Activated CD4-positive, alpha-beta T cell treated with anti-CD3 and anti-CD28 coated beads, Interleukin-10, Interleukin-2, amounts not matched to agents 100 ng/mL and 50 ng/mL, durations not matched to agents 16 hours and 8 hours (primary cell): ENCODE measurements at regions not wholly inside any gene's neighbourhood (a gene's known extent, or its start where the extent isn't known, plus 50 kb on each side); places are given as distances from the start of the nearest gene placed in this dataset.

ENCODE experiments used
- DNase-seq: peaks from one replicate; pipeline ENCODE4 v3.0.0-alpha.2; 2020

DNA sequence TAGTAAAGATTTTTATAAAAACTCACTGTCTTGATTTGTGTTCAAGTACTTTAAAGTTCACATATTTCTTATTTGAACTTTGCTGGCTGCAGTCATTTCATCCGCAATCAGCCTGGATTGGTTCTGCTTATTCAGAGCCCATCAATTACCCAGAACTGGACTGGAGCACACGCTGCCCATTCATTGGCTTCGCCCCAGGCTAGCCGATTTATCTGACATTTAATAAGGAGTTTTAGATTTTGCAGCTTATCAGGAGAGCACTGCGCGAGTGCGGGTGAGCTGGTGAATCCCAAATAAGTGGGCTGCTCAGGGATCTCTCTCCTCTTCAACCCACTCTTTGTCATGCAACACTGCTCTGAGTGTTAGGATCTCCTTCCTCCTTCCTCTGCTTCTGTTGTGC is 166.0 kb upstream of the GPR26 start:
- no peak for DNase-seq

DNA sequence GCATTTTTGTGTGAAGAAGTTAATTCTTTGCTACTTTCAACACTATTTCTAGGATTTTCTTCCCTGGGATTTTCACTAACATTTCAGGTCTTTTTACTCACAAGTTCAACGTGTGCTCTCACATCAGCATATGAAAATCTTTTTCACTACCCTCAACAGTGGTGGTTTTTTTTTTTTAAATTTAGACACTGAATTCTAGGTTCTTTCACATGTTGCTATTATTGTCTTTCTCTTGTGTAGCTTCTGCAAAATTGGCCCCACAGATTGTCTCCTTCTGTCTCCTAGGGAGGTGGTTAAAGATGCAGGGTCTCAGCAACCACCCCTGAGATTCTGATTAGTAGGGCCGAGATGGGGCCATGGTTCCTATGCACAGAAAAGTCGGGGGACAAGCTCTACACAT is 165.0 kb upstream of the GPR26 start:
- no peak for DNase-seq

DNA sequence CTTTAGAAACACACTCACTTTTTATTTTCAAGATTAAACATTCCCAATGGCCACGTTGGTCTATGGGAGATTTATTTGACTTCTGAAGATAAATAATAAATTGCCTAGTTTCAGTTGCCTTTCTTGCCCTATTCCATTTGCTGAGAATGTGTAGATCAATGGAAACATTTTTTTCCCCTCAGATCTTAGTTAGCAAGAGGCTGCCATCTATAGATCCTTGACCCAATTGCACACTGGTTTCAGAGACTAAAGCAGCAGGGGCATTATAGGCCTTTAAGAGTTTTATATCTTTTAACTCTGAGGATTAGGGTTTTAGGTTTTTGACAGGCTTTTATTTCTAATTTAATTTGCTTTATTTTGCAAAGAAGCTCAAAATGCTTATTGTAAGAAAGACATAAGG is 163.2 kb upstream of the GPR26 start:
- DNase-seq: no peak

DNA sequence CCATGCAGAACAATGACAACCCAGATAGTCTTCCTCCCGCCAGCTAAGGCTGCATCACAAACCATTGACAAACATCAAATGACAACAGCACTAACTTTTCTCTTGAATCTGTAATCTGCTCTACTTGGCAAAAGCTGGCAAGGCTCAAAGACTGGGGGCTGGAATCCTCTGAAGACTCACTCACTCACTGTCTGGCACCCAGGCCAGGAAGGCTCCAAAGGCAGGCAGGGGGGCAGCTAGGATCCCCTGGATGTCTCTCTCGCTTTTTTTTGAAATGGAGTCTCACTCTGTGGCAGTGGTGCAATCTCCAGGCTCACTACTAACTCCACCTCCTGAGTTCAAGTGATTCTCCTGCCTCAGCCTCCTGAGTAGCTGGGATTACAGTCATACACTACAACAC is 159.7 kb upstream of the GPR26 start:
- DNase-seq: no peak

DNA sequence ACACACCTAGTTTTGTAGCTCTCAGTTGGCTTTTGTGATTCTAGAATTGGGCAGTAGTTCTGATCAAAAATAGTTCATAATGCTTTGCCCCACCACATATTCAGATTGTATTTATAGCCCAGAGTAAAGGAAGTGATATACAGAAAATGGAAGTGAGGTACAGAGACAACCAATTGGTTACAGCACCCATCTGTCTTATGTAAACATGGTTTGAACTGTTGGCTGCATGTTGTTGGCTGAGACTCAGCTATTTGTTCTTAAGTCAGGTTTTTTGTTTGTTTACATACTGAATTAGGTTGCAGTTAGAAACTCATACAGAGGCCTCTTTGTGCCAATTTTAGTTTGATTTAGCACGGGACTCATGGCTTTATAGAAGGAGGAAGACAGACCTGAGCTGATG is 158.9 kb upstream of the GPR26 start:
- no peak for DNase-seq

DNA sequence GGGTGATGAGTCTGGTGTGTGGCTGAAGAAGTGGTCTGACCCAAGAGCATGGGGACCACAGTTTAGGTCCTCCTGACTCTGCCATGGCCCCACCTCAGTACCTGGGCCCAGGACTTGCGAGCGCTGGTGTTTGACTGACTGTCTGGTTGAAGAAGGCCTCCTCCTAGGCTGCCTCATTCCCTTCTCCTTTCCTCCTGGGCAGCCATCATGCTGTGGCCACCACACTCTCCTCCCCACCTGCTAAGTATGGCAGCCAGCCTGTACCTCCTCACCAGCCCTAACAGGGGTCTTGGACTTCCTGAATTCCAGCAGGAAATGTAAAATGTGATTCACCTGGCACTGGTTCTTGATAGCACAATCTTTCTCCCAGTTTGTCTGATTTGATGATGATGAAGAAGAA is 156.8 kb upstream of the GPR26 start:
- no peak for DNase-seq

DNA sequence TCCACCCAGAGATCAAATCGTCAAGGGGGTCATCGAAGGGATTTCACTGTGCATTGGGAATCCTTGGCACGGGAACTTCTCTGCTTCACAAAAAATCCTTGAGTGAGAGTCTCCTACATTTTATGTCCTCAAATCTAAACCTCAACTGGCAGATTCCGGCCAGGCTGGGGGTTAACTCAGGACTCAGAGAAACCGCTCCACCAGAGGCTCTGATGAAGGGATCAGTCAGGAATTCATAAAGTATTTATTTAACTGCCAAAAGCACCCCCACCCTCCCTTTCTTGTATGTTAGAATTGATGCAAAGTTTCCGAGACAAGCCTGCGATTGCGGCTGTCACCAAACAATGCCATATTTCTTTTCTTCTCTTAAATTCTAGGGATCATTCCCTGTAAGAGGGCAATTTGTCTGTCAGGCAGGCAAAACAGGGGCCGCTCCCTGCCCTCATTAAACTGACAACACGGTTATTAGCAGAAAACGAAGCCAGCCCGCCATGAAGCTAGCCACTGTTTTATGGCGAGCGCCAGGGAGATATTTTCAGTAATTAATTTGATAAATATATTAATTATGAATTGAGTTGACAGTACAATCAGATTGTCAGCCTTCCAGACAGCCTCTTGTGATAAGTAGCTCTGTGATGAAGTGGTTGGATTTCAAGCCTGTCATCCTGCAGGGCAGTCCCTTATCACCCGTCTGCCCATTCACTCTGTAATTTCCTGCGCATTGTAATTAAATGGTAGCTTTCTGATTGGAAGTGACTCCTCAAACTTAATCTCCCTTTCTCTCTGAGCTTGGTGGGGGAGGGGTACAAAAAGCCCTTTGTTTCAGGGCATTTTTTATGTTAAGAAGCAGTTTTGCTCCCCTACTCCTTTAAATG is 153.0 kb upstream of the GPR26 start:
- no peak for DNase-seq

DNA sequence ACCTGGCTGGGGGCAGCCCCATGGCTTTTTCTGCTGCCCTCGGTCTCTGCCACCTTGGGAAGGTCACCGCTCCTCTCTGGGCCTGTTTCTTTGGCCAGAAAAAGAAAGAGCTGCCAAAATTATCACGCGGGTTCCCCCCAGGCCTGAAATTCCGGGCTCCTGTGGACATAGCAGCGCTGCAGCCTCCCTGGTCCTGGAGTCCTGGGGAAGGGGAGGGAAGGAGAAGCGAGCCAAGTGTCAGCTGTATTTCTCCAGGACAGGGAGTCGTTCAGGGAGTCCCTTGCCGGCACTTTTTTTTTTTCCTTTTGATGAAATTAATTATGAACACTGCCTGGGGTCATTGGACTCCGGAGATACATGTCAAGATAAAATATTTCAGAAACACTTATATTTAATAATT is 152.3 kb upstream of the GPR26 start:
- DNase-seq: no peak

DNA sequence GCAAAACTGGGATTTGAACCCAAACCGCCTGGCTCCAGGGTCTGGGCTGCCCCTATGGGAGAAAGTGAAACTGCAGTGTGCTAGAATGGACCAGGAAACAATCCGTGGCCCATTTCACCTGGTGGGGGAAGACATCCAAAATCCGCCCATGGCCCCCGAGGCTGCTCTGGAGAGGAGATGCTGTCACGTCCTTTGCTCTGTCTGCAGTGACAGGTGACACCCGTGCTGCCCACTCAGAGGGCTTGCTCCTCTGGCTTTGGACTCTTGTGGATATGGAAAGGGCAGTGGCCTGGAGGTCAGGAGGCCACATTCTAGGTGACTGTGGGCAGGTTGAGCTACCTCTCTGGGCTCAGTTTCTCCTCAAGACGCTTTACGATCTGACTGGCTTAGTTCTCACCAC is 151.2 kb upstream of the GPR26 start:
- no peak for DNase-seq

DNA sequence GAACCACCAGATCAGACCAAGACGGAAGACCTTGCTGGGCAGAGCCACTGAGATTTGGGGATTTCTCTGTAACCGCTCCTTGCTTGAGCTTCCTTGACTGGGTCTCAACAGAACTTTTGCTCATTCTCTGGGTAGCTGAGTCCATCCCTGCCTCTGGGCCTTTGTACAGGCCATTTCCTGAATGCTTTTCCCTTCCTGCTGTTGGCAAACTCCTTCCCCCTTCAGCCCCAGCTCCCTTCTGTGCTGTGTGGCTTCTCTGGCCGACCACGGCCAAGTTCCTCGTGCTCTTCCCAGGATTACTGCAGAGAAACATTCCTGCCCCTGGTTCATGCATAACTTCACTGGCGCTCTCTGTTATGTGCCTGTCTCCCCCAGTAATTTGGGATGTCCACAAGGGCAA is 150.5 kb upstream of the GPR26 start:
- DNase-seq: no peak

DNA sequence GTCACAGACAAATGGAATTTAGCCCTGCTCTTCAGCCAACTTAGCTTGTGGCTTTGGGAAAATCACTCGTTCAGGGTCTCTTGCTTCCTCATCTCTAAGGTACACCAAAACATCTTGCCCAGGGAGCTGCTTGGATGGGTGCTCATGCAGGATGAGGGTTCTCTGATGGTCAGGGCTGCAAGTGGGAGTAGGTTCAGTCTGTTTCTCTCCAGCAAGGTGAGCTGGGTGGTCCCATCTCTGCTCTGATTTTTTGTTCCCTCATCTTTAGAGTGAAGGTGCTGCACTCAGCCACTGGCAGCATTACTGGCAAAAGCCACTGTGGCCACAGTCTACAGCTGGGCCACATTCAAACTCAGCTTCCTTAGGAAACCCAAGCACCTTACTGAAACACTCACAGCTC is 149.9 kb upstream of the GPR26 start:
- DNase-seq: no peak

DNA sequence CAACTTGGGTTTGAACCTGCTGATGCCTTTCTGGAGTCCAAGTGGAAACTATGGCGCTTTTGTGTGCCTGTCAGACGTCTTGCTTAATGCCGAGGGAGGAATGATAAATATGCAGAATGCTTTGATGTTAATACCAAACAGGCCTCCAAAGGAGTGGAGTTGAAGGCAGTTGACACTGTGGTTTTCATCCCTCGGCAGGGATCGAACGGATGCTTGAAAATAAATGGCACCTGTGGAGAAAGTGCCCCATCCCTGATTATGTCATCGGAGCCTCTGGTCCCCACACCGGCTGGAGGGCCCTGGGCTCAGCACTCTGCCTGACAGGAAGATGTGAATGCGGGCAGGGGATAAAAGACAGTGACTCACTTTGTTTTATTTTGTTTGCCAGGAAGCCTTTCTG is 148.7 kb upstream of the GPR26 start:
- DNase-seq: no peak

DNA sequence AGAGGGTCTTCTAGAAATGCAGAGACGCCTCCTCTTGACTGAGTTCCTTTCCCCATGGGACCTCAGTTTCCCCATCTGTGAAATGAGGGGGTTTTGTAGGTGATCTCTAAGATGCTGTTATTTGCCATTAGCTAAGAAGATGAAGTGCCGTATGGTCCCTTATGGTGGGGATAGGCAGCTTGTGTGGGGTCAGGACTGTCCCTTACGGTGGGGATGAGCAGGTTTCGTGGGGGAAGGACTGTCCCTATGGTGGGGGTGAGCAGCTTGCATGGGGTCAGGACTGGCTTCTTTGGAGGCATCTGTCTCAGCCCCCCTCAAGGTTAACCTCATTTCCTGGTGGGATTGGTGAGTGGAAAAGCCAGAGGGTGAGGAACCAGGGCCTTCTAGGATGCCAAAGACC is 148.3 kb upstream of the GPR26 start:
- no peak for DNase-seq

DNA sequence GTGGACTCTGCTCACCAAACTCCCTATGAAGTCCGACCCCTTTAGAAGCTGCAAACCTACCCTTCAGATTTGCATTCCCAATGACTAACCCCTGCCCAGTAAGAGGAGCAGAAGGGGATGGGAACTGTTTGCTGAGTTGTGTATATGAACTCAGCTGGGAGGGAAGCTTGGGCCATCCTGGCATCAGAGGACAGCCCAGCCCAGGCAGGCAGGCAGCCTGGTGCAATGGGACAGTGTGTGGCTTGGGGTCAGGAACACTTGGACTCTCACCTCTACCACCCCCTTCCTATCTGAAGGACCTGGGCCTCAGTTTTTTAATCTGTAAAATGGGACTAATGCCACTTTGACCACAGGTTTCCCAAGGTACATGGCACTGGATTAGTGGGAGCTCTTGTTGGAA is 147.4 kb upstream of the GPR26 start:
- no peak for DNase-seq

DNA sequence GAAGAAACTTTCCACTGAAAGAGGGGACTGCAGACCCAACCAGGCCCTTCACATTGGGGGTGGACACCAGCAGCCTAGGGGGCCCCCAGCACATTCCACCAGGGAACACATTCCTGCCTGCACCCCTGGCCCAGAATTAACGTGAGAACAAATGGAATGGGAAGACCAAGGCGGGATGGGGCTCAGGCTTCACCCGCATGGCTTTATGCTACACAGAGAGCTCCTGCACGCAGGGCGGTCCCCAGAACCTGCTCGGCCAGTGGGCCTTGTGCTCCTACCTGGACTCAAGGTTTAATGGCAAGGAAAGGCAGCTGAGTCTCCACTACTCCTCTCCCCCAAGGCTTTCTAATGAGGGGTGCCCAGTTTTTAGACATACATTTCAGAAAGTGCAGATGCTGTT is 146.3 kb upstream of the GPR26 start:
- no peak for DNase-seq

DNA sequence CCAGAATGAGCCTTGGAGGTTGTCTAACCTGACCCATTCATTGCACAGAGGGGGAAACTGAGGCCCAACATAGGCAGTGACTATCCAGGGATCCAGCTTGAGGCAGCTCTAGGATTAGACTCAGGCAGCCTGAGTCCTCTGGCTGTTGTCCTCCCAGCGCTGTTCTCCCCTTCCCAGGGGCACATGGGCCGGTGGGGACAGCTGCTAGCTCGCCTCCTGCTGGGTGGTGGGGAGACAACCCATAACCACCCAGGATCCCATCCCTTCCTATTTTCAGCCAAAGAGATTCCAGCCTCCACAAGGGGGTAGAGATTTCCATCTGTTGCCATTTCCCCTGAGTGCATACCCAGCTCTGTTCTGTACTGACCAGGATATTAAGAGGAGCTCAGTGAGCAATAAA is 145.1 kb upstream of the GPR26 start:
- DNase-seq: no peak

DNA sequence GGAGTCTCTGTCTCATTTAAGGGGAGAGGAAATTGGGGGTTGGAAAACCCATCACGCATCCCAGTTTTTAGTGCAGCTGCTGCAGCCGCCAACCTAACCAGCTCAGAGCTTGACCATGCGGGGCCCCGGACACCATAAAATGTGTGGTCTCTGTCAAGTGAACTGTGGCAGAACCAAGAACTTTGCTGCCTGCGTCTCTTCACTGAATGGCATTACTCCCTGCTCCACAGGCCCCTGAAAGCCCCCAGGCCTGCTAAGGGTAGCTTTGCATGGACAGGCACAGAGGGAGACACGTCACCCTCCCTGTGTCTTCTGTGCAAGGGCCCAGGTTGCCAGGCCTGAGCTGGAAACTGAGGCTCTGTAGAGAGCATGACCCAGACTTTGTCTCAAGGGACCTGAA is 144.6 kb upstream of the GPR26 start:
- no peak for DNase-seq

DNA sequence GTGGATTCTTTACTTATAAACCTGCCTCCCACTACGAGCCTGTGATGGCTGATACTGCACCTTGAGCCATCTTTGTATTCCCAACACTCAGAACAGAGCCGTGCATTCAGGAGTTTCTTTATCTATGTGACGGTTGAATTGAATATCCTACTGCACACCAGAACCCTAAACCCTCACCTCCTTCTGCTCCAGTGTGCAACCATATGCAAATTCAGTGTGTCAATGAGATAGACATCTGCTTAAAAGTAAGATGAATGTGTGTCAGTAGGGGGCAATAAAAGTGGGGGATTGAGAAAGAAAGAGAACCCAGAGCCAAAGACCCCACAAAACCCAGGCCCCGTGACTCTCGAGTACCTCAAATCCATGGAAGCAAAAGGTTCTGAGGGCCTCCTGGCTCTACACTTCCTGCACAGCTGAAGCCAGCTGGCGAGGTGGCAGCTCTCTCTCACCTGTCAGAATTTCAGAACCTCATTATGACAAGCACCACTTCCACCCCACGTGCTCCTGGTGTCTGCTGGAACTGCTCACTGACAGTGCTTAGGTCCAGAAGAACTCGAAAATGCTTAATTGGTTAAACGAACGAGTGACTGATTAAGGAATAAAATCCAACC is 143.3 kb upstream of the GPR26 start:
- no peak for DNase-seq

DNA sequence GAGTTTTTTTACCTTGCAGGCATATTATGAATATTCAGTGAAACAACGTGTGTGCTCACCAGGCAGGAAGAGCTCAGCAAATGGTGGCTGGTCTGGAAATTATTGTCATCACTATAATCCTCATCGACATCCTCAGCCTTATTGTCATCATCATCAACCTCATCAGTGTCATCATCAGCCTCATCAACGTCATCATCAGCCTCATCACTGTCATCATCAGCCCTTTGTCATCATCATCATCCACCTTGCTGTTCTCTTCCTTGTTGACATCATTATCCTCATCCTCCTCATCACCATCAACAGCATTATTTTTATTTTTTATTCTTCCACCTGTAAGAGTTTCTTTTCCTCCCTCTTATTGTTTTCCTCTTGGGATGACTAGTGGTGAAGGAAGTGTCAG is 142.3 kb upstream of the GPR26 start:
- DNase-seq: no peak

DNA sequence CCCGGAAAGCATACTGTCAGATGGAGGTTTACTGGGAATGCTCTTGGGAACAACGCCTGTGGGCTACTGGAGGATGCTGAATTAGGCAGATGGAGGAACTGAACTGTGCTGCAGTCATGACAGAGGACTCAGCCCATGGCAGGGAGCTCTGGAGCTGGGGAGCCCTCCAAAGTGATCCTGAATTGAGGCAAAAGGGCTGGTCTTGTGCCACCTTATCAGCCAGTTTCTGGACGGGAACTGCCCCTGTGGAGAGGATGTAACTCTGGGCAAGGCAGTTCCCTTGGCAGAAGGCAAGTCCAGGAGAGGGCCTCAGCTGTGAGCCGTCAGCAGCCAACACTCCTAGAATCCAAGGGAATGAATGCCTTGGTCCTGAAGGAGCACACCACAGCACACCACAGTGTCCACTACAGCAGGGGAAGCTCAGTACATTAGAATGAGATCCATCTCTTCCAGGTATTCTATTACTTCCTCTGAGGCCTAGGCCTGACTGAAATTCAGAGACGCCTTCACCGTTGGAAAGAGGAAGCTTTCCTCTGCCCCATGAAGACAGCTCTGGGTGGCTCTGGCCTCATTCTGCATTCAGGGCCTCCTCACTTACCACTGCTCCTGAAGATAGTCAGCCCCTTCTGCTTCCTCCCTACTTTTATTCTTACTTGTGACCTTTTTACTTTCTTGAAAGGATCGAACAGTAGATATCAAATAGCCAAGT is 139.6 kb upstream of the GPR26 start:
- no peak for DNase-seq

DNA sequence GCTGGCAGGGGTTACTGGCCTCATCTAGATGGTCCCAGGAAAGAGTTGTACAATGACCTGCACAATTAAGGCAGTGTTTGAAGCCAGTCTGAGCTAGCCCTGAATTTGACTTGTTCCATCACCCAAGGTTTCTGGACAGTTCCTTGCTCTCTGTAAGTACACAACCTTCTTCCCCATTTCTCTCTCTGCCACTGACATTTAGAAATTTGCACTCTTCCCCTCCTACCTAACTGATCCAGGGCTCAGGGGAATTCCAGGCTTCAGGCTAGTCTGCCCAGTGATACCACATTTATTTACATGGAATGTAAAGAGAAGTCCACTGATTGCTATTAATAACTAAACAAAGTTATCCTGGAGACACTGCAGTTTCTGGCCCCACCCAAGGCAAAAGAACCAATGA is 139.0 kb upstream of the GPR26 start:
- no peak for DNase-seq

DNA sequence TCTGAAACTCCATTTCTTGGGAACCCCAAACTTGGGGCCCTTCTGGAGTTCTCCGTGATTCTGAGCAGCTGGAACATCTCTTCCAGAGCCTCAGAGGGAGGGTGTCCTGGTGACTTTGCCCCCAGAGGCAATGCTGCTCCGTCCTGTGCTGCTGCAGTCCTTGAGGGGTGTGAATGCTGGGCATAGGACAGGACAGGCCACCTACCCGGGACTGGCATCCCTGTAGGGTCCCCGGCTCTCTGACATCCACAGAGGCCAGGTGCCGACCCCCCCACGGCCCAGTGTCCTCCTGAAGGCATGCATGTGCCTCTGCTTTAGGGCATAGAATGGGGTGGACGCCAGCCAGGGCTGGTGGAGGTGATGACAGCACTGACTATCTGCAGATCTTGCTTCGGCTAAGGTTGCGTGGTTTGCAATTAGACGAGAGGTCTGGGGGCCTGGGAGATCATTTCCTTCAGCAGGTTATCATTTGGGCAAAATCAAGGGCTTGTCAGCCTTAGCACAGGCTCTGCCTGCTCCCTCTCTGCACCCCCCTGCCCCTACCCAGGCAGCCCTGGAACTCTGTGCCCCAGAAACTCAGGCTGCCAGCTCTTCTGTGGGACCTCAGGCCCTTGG is 136.9 kb upstream of the GPR26 start:
- DNase-seq: no peak

DNA sequence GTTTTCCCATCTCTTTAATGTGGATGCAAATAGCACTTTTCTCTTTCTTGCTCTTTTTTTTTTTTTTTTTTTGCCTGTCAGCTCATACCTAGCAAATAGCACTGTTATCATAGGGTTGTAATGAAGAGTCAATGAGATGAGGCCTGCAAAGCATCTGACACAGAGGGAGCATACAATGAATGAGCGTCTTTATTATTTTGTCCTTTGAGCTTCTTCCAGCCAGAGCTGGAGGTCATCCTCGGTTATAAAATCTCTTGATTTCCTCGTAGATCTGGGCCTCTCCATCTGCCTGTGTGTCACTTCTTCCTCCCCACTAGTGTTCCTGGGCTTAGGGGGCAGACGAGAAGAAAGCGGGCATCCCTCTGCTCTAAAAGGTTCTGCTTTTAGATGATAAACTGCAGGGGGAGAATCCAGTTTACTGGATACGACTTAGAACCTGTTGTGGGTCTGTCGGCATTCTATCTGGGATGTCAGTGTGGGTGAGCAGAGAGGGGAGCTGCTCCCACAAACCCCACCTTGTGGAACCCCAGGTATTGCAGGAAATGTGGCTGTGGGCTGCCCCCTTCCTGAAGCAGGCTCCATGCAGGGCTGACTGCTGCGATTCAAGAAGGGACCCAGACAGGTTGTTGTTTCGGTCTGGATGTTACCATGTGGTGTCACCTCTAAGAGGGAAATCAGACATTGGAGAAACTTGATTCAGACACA is 135.8 kb upstream of the GPR26 start:
- no peak for DNase-seq
